HepG2 (cell line): ENCODE measurements at regions not wholly inside any gene's neighbourhood (a gene's known extent, or its start where the extent isn't known, plus 50 kb on each side); places are given as distances from the start of the nearest gene placed in this dataset.

Source experiments
- AKAP8 ChIP-seq: sonication (generic); formaldehyde crosslinking; IDR thresholded peaks from 2 replicates; pipeline ENCODE4 v1.5.1; 2020; ENCODE audit warnings: mild to moderate bottlenecking, missing genetic modification reagents
- JUND ChIP-seq: sonication (generic); formaldehyde crosslinking; IDR thresholded peaks from 2 replicates; pipeline ENCODE4 v1.8.0; 2022; ENCODE audit warnings: mild to moderate bottlenecking, missing genetic modification reagents
- REST ChIP-seq, 2 experiments: IDR thresholded peaks; 2 replicates each; pipeline ENCODE4 v1.6.1; 2011 to 2012; ENCODE audit warnings: low read length in 2 of 2, borderline replicate concordance in 1 of 2, low read depth in 1 of 2, mild to moderate bottlenecking in 1 of 2, moderate library complexity in 1 of 2
- ZNF280D ChIP-seq: sonication (generic); formaldehyde crosslinking; IDR thresholded peaks from 2 replicates; pipeline ENCODE4 v1.5.1; 2020; ENCODE audit warnings: mild to moderate bottlenecking, missing genetic modification reagents

GRCh38 chrX:8278557-8278956 lies 107.5 kb upstream of the VCX2 start:
- TF ChIP-seq AKAP8 (CRISPR knock-in tag) (no peak), REST (IDR thresholded peaks at IDR 0.05; ENCODE audit: borderline replicate concordance in 1 of 2, low read depth in 1 of 2, low read length in 2 of 2) (no peak), JUND (no peak), ZNF280D (CRISPR knock-in tag) (no peak)
